ENCODE measurements at regions not wholly inside any gene's neighbourhood (a gene's known extent, or its start where the extent isn't known, plus 50 kb on each side); places are given as distances from the start of the nearest gene placed in this dataset.

DNA sequence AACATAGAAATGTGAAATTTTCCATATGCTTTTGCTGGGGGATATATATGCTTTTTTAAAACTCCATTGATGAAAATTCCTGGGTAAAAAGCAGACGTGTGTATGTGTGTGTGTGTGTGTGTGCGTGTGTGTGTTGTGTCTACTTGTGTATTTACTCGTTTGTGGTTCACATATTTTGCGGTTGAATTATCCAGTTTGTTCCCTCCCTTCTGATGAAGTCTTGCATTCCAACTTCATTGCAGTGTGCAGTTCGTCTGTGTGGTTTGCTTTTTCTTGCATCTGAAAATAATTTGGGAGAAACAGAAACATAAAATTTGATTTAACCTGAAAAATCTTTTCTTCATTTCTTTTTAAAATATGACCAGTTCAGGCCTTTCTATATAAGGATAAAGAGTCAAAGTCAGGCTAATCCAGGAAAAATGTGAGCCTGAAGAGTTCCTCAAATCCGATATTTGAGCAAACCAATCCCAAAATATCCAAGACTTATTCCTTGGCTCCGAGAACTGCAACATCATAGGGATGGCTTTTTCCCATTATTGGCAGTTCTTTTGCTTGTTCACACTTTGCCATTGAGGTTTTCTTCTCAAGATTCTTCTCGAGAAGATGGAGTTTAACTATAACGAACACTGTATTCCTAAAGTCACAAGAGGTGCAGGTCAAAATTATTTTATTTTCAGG is 202.2 kb upstream of the CCN2 start:
- no peak for TF ChIP-seq POLR2A (IDR thresholded peaks at IDR 0.05; ENCODE audit: low read length)
- no peak for TF ChIP-seq GATA1 (IDR thresholded peaks at IDR 0.05; ENCODE audit: low read depth, low read length)

All from erythroblast (primary cell).